ENCODE measurements at regions not wholly inside any gene's neighbourhood (a gene's known extent, or its start where the extent isn't known, plus 50 kb on each side); places are given as distances from the start of the nearest gene placed in this dataset.

- no peak for ATAC-seq
- TF ChIP-seq TOX (CRISPR knock-in tag; IDR thresholded peaks at IDR 0.05; ENCODE audit: borderline replicate concordance): no peak
- TF ChIP-seq TCF4 (CRISPR knock-in tag; IDR thresholded peaks at IDR 0.05; ENCODE audit: borderline replicate concordance): no peak
- TF ChIP-seq ZNF70 (CRISPR knock-in tag; IDR thresholded peaks at IDR 0.05): no peak
- TF ChIP-seq GLIS3 (CRISPR knock-in tag; IDR thresholded peaks at IDR 0.05): no peak
- no peak for TF ChIP-seq BACH2 (CRISPR knock-in tag; IDR thresholded peaks at IDR 0.05; ENCODE audit: borderline replicate concordance)
- TF ChIP-seq RARB (CRISPR knock-in tag; IDR thresholded peaks at IDR 0.05): no peak
- no peak for TF ChIP-seq ZFP30 (CRISPR knock-in tag; IDR thresholded peaks at IDR 0.05)
- TF ChIP-seq ESRRG (CRISPR knock-in tag; IDR thresholded peaks at IDR 0.05): no peak
- no peak for TF ChIP-seq TSHZ2 (CRISPR knock-in tag; IDR thresholded peaks at IDR 0.05)
- no peak for TF ChIP-seq ZNF8 (CRISPR knock-in tag; IDR thresholded peaks at IDR 0.05)
- no peak for TF ChIP-seq CSRNP3 (CRISPR knock-in tag; IDR thresholded peaks at IDR 0.05)
Measured at GRCh38 chr11:11105361-11105760, 247.5 kb upstream of the ZBED5 start.

GRCh38 chr11:11095831-11096723 is 238.2 kb upstream of the ZBED5 start:
- TF ChIP-seq PATZ1 (CRISPR knock-in tag; IDR thresholded peaks at IDR 0.05; ENCODE audit: borderline replicate concordance) (no peak), ZFP30 (CRISPR knock-in tag; IDR thresholded peaks at IDR 0.05) (no peak), ZNF70 (CRISPR knock-in tag; IDR thresholded peaks at IDR 0.05) (no peak), TSHZ2 (CRISPR knock-in tag; IDR thresholded peaks at IDR 0.05) (no peak), GLIS3 (CRISPR knock-in tag; IDR thresholded peaks at IDR 0.05) (no peak), OSR1 (CRISPR knock-in tag; IDR thresholded peaks at IDR 0.05) (no peak), CSDC2 (CRISPR knock-in tag; IDR thresholded peaks at IDR 0.05) (no peak), CSRNP3 (CRISPR knock-in tag; IDR thresholded peaks at IDR 0.05) (no peak), ZFP3 (CRISPR knock-in tag; IDR thresholded peaks at IDR 0.05) (no peak), ISL1 (CRISPR knock-in tag; IDR thresholded peaks at IDR 0.05) (no peak), PPARA (CRISPR knock-in tag; IDR thresholded peaks at IDR 0.05; ENCODE audit: borderline replicate concordance) (no peak), ESRRG (CRISPR knock-in tag; IDR thresholded peaks at IDR 0.05) (no peak), ZNF8 (CRISPR knock-in tag; IDR thresholded peaks at IDR 0.05) (no peak), ARNTL (CRISPR knock-in tag; IDR thresholded peaks at IDR 0.05; ENCODE audit: borderline replicate concordance, low read depth) (no peak)
- no peak for ATAC-seq

Data from SK-N-SH treated with all-trans-retinoic acid at 6 μM for 48 hours (cell line).